Panc1 (cell line): ENCODE measurements at regions not wholly inside any gene's neighbourhood (a gene's known extent, or its start where the extent isn't known, plus 50 kb on each side); places are given as distances from the start of the nearest gene placed in this dataset.

Experiments used
- ATAC-seq: fragments of 200-7000 bp; cut with Tn5 transposase; 2 replicates; pipeline ENCODE4 v1.9.1; 2020; ENCODE audit warnings: mild to moderate bottlenecking, moderate library complexity
- BruUV-seq: library from RNA; stranded (reverse); fragments of 400-500 nt; replicated peaks from 2 replicates; lab custom pipeline; 2021; lab: Mats Ljungman, UMichigan
- CTCF ChIA-PET: fragments of 300-600 bp; sonication (Branson Sonifier 250); formaldehyde crosslinking; loops from one replicate; lab custom pipeline; 2022; ENCODE audit warnings: antibody characterized with exemption; lab: Charles Lee
- POLR2A ChIA-PET: fragments of 300-600 bp; sonication (Branson Sonifier 250); formaldehyde crosslinking; loops from one replicate; lab custom pipeline; 2022; ENCODE audit warnings: antibody characterized with exemption; lab: Charles Lee
- DNase-seq: peaks from one replicate; pipeline ENCODE4 v3.0.0-alpha.2; 2010; ENCODE audit warnings: low read depth, low spot score
- H3K27ac ChIP-seq: 2 replicates; pipeline ENCODE4 v1.5.1; 2011; ENCODE audit warnings: mild to moderate bottlenecking, low read length, inconsistent platforms
- H3K27me3 ChIP-seq: fragments of 200-500 bp; sonication (Bioruptor generic); 2 replicates; pipeline ENCODE4 v1.6.0; 2014; ENCODE audit warnings: low read length, inconsistent platforms; ENCODE audit not compliant: control insufficient read depth, insufficient read depth
- H3K36me3 ChIP-seq: fragments of 200-500 bp; sonication (Bioruptor generic); 2 replicates; pipeline ENCODE4 v1.5.1; 2014; ENCODE audit warnings: inconsistent platforms, mild to moderate bottlenecking, low read length, moderate library complexity; ENCODE audit not compliant: control insufficient read depth, insufficient read depth
- H3K4me1 ChIP-seq: 2 replicates; pipeline ENCODE4 v1.5.1; 2011; ENCODE audit warnings: inconsistent platforms, mild to moderate bottlenecking, low read length, moderate library complexity; ENCODE audit not compliant: control insufficient read depth, insufficient read depth
- H3K4me3 ChIP-seq, 2 experiments: 2 replicates each; pipeline ENCODE4 v1.5.1; 2011 to 2012; ENCODE audit warnings: low read depth in 2 of 2, low read length in 2 of 2, mild to moderate bottlenecking in 2 of 2, inconsistent platforms in 1 of 2, moderate library complexity in 1 of 2
- H3K9me3 ChIP-seq: fragments of 200-500 bp; sonication (Bioruptor generic); 2 replicates; pipeline ENCODE4 v1.5.1; 2014; ENCODE audit warnings: low read depth, mild to moderate bottlenecking, inconsistent platforms, low read length, moderate library complexity; ENCODE audit not compliant: control insufficient read depth, insufficient read depth
- POLR2AphosphoS5 ChIP-seq: IDR thresholded peaks from 2 replicates; pipeline ENCODE4 v1.6.1; 2012; ENCODE audit warnings: mild to moderate bottlenecking, low read depth, low read length, moderate library complexity
- SIN3A ChIP-seq: IDR thresholded peaks from 2 replicates; pipeline ENCODE4 v1.6.1; 2012; ENCODE audit warnings: low read depth, mild to moderate bottlenecking, low read length, moderate library complexity, borderline replicate concordance; ENCODE audit not compliant: insufficient read depth
- TCF7L2 ChIP-seq: IDR thresholded peaks from 2 replicates; pipeline ENCODE4 v1.6.1; 2011; ENCODE audit warnings: mild to moderate bottlenecking, low read depth, low read length, inconsistent platforms
- in situ Hi-C: cut with HindIII; loops from 2 replicates; pipeline ENCODE4 v1.10.0; 2016; ENCODE audit warnings: low sequenced_read_pairs, low pct_unique_long_range_greater_than_20kb
- intact Hi-C: fragments of 100-400 bp; cut with micrococcal nuclease; formaldehyde crosslinking; loops from one replicate; pipeline ENCODE4 v1.10.0; 2022; ENCODE audit not compliant: unreplicated experiment
- TF ChIP-seq, protein P1 (sequence below), 2 experiments: IDR thresholded peaks; 2 replicates each; pipeline ENCODE4 v1.6.1; 2011 to 2012; ENCODE audit warnings: low read depth in 2 of 2, control low read depth in 1 of 2, low read length in 1 of 2, mild to moderate bottlenecking in 1 of 2, moderate library complexity in 1 of 2; ENCODE audit not compliant: insufficient read depth in 1 of 2
- TF ChIP-seq, protein P2 (sequence below): fragments of 450-650 bp; IDR thresholded peaks from 2 replicates; pipeline ENCODE4 v1.5.1; 2017; ENCODE audit warnings: mild to moderate bottlenecking

DNA sequence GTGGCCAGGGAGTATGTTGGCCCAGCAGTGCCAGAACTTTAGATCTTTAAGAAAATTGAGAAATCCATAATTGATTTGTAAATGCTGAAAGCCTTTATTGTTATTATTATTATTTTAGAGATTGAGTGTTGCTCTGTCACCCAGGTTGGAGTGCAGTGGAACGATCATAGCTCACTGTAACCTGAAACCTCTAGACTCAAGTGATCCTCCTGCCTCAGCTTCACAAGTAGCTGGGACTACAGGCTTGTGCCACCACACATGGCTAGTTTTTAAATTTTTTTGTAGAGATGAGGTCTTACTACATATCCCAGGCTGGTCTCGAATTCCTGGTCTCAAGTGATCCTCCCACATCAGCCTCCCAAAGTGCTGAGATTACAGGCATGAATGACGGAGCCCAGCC is 143.2 kb upstream of the CCDC68 start:
- CTCF ChIA-PET = no interaction called here
- Histone ChIP-seq H3K4me1 (no peaks in the 10 kb centered on the region), H3K36me3 (no peaks in the 10 kb centered on the region), H3K9me3 (no peaks in the 10 kb centered on the region), H3K27ac (no peak overlapping the region), H3K27me3 (no peaks in the 10 kb centered on the region), H3K4me3 (no peak overlapping the region)
- DNase-seq (no peak), ATAC-seq (no peak)
- POLR2A ChIA-PET = no interaction called here
- intact Hi-C loops (no loop called here), in situ Hi-C loops (no loop called here)
- TF ChIP-seq, protein P1, sequence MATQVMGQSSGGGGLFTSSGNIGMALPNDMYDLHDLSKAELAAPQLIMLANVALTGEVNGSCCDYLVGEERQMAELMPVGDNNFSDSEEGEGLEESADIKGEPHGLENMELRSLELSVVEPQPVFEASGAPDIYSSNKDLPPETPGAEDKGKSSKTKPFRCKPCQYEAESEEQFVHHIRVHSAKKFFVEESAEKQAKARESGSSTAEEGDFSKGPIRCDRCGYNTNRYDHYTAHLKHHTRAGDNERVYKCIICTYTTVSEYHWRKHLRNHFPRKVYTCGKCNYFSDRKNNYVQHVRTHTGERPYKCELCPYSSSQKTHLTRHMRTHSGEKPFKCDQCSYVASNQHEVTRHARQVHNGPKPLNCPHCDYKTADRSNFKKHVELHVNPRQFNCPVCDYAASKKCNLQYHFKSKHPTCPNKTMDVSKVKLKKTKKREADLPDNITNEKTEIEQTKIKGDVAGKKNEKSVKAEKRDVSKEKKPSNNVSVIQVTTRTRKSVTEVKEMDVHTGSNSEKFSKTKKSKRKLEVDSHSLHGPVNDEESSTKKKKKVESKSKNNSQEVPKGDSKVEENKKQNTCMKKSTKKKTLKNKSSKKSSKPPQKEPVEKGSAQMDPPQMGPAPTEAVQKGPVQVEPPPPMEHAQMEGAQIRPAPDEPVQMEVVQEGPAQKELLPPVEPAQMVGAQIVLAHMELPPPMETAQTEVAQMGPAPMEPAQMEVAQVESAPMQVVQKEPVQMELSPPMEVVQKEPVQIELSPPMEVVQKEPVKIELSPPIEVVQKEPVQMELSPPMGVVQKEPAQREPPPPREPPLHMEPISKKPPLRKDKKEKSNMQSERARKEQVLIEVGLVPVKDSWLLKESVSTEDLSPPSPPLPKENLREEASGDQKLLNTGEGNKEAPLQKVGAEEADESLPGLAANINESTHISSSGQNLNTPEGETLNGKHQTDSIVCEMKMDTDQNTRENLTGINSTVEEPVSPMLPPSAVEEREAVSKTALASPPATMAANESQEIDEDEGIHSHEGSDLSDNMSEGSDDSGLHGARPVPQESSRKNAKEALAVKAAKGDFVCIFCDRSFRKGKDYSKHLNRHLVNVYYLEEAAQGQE (IDR thresholded peaks at IDR 0.05; ENCODE audit: insufficient read depth in 1 of 2, low read depth in 2 of 2, low read length in 1 of 2) = no peak
- TF ChIP-seq, protein P2, sequence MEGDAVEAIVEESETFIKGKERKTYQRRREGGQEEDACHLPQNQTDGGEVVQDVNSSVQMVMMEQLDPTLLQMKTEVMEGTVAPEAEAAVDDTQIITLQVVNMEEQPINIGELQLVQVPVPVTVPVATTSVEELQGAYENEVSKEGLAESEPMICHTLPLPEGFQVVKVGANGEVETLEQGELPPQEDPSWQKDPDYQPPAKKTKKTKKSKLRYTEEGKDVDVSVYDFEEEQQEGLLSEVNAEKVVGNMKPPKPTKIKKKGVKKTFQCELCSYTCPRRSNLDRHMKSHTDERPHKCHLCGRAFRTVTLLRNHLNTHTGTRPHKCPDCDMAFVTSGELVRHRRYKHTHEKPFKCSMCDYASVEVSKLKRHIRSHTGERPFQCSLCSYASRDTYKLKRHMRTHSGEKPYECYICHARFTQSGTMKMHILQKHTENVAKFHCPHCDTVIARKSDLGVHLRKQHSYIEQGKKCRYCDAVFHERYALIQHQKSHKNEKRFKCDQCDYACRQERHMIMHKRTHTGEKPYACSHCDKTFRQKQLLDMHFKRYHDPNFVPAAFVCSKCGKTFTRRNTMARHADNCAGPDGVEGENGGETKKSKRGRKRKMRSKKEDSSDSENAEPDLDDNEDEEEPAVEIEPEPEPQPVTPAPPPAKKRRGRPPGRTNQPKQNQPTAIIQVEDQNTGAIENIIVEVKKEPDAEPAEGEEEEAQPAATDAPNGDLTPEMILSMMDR = no peak
- no peak for TF ChIP-seq TCF7L2
- TF ChIP-seq POLR2AphosphoS5 = no peak
- no peak for TF ChIP-seq SIN3A
- BruUV-seq = no TSS peak

DNA sequence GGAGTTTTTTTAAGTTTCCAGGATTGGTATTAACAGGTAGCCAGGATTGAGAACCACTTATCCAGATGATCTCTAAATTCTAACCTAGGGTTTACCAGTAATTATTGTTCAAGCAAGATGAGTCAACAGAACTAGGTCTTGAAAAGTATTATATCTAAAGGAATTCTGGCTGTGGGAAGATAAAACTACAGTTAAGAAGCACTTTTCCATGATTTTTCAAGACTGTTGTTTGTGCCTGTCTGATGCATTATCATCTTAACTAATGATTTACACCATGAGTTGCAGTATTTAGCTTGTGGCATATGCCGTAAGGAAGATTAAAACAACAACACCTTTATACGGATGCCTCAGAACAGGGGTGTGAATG is 142.2 kb upstream of the CCDC68 start:
- intact Hi-C loops (no loop called here), in situ Hi-C loops (no loop called here)
- ChIA-PET CTCF (no interaction called here), POLR2A (no interaction called here)
- Histone ChIP-seq H3K27me3 (no peaks in the 10 kb centered on the region), H3K4me3 (no peak overlapping the region), H3K36me3 (no peaks in the 10 kb centered on the region), H3K9me3 (no peaks in the 10 kb centered on the region), H3K4me1 (no peaks in the 10 kb centered on the region), H3K27ac (no peak overlapping the region)
- no TSS peak for BruUV-seq
- ATAC-seq (no peak), DNase-seq (no peak)
- TF ChIP-seq TCF7L2 = no peak
- TF ChIP-seq SIN3A = no peak

DNA sequence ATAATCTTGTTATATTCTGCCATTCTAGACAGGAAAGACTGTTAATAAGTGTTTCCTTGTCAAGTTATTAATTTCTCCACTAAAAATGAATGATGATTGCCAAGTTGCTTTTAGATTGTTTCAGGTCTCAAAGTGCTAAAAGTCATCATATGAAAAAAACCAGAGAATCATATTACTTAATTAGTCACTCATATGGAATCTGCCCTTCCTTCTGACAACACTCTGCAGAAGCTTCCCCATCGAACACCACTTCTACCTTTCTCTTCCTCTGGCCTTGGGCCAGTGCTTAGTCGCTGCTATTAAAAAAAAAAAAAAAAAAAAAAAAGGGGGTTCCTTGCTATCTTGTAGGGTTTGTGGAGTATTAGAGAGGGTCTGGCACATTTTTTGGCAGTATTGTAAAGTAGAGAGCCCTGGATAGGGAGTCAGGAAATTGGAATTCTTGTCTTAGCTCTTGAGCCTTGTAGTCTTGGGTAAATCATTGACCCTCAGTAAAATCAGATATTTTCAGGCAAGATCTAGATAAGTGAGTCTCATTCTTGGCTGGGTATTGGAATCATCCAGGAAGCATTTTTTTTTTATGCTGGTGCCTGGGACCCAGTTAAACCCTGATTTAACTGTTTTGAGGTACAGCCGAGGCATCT is 141.7 kb upstream of the CCDC68 start:
- Histone ChIP-seq H3K36me3 (no peaks in the 10 kb centered on the region), H3K9me3 (no peaks in the 10 kb centered on the region), H3K27ac (no peak overlapping the region), H3K4me1 (no peaks in the 10 kb centered on the region), H3K27me3 (no peaks in the 10 kb centered on the region), H3K4me3 (no peak overlapping the region)
- DNase-seq = no peak
- in situ Hi-C loops = no loop called here
- TF ChIP-seq TCF7L2 = no peak
- TF ChIP-seq SIN3A = no peak
- TF ChIP-seq, protein P2 = no peak
- ChIA-PET POLR2A (no interaction called here), CTCF (no interaction called here)
- no TSS peak for BruUV-seq
- no peak for ATAC-seq
- intact Hi-C loops = no loop called here
